GM21360 (cell line): ENCODE measurements at regions not wholly inside any gene's neighbourhood (a gene's known extent, or its start where the extent isn't known, plus 50 kb on each side); places are given as distances from the start of the nearest gene placed in this dataset.

Experiments
- ATAC-seq: cut with Tn5 transposase; IDR thresholded peaks from one replicate; pipeline ENCODE4 v1.9.1; 2021; ENCODE audit warnings: mild to moderate bottlenecking, moderate library complexity; ENCODE audit not compliant: unreplicated experiment

DNA sequence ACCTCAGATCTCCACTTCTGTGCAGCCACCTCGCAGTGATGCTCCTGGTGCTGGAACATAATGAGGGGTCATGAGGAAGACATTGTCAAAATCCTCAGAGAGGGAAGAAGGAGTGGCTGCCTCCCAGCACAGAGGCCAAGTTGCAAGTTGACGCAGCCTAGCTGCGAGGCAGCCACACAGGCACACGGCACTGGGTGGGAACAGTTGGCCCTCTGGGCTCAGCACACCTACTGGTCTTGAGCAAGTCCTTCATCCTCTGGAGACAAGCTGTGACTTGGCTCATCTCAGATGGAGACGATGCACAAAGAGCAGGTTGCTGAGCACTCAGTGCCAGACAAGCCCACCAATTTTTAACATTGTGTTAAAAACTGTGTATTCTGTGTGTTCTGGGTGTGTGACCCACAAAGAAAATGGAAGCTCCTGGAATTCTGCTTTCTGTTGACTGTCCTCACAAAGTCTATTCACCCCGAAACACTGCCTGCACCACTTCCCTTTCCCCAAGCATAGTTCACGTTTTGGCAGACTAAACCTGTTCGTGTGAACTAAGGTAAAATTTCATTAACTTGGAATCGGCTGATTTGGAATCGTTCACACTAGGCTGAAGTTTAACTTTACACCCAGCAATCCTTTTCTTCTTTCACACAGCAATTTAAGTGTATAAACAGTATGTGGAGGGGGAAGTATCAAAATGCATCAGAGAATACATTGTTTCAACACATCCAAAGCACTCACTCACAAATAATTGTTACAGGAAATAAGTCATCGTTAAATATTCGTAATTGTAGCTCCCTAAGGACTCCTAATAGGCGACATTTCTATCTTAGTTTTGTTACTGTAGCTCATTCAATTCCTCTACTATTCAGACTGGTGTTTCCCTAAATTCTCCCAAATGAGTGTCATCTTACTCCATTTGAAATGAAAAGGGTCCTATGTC is 266.6 kb upstream of the ID2 start:
- no peak for ATAC-seq

DNA sequence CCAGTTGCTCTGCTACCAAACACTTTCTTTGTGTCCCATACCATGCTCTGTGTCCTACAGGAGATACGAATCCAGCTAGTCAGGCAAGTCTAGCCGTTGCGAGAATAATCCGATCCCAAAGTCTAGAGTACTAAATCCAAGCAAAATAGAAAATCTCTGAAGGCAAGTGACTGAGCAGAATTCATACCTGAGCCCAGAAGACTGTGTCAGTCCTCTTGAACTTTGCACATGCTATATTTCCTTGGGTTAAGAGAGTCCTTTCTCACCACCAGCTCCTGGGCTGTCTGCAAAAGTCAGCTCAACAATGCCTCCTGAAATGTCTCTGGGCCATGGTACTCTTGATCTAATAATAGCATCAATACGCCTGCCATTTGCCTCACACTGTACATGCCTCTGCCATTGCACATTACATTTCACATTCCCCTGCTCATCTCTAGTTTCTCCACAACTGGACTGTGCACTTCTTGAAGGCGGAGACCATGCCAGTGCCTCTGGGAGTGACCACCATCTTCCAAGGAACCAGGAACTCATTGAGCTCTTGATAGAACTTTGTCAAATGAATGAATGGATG is 265.8 kb upstream of the ID2 start:
- no peak for ATAC-seq

DNA sequence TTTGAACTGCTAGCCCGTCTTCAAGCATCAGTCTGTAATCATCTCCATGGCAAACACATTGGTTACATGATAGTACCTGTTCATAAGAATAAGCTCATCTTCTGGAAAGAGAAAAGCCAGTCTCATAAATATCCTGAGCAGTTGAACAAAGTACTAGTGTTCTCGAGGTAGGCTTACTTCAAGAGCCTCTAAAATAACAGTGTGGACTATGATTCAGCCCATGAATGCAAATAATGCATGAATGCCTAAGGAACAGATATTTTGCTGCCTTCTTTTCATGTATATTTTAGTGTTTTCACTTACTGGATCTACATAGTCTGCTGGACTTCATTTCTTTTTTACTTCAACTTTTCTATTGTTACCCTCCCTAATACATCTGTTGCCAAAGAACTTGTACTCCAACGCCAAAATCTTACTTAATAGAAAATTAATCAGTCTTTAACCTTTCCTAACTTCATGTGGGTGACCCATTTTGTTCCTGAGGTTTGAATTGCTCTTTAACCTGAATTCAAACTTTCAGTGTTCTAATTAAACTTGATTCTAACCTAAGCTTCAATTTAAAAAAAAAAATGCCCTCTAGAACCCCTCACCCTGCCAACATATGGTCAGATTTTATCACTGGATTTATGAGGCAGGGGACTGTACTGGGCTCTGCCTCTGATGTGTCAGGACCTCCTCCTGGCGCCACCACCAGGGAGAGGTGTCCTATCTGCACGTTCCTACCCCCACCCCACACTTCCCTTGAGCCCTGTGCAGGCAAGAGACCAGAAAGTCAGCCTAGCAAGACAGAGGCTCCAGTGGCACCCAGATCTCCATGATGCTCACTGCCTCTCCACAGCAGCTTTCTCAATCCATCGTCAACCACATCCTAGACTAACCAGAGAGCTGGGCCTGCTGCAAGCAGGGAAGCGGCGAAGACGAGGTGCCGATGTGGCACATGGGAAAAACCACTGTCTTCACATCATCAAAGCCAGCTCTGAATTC is 264.7 kb upstream of the ID2 start:
- no peak for ATAC-seq

DNA sequence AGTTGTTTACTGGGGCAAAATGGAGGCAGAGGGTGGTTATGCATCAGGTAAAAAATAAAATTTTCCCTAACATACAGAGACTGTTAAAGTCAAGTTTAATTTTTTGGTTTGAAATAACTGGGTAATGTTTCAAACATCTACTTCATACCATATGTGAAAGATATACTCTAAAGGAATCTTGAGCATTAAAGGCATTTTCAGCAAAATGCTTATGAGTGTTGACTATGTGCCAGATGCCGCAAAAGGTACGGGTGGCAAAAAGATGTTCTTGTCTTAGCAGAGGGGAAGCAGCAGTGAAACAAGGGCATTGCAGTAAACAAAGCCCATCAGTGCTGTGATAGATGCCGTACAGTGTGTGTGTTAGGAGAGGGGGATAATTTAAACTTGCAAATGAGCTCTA is 263.1 kb upstream of the ID2 start:
- no peak for ATAC-seq

DNA sequence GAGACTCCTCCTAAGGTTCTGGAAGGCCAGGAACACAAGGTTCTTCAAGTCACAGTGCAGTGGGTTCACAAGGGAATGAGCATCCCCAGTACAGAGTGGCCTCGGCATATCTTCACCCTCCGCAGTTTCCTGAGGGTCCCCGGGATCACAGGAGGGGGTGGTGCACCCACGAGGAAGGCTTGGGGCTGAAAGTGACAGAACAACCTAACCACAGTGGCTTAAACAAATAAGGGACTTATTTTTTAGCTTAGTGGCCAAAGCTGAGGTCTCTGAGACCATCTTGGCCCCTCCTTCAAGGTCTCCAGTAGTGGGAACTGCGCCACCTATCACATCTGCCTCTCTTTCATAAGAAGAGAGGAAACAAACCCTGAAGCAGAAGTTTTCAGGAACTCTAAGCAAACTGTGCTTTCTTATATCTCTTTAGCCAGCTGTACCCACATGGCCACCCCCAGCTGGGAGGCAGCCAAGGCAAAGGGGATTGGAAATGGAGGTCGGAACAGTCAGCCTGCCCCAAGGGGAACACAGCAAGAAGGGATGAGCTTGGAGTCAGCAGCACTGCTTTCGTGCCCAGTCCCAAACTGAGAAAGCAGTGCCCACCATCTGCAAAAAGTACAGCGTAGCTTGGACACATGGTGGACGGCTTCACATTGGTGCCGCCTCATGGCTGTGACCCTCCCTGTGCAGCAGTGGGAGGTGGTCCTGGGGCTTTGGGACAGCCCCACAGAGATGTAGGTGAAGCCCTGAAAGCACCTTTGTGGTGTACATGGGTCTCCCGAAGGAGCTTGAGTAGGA is 260.0 kb upstream of the ID2 start:
- no peak for ATAC-seq

DNA sequence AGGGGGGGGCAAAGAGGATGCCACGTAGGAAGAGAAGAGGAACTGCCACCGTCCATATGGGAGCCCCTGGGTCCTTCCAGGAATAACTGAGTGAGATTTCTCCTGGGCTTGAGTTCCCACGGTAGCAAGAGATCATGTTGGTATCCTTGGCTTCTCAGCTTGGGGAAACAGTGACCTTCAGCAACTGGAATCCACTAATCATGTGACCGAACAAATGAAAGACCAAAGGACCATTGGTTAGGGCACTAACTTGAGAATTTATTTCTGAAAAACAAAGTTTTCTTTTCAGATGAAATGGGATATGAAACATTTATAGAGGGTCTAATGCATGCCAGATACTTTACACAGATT is 259.4 kb upstream of the ID2 start:
- ATAC-seq: no peak

DNA sequence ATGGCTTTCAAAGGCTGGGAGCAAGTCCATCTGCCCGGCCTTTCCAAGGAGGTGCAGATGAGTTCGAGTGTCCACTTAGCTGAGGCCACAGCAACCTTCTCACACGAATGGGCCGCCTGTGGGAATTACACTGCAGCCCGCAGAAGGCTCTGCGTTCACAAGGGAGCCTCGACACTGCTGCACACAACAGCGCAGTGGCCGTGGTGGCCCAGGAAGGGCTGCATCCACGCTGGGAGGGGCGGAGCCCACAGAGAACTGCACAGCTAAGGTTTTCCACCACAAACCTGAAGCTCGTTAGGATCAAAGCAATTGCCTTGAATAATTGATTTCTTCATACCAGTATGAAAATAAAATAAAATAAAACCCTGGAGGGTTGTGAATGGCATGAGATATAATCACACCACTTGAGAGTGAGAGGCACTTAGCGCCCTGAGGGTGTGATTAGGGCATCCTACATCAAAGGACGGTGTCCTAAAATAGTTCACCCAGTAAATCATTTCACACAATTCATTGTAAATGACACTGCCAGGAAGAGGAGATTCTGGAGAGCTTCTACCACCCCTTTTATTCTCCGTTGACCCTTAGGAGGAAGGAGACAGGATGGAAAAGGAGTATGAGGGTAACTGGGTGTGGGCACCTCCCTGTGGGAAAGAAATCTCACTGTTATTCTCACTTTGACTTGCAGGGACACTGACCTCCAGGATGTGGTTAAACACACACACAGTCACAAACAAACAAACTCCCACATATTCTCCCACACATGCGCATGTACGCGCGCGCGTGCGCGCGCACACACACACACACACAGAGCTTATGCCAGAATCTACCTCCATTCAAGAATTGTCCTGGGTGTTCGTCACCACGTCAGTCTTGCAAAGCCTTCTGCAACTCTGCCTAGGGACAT is 256.6 kb upstream of the ID2 start:
- ATAC-seq: no peak

DNA sequence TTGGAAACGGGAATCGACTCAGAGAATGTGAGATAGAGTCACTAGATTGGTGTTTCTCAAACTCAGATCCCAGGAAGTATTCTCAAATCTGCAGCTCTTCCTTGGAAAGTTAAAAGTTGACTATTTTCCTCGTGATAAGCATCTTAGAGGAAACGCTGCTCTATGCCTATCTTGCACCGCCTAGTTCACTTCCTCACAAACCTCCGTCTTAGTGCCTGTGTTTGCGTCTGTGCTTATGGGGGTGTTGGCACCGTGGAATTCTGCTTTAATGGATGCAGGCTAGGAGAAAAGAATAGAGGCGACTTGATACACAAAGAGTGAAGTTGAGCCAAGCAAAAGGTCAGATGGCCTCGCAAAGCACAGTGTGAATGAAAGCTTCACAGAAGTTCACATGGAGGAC is 255.3 kb upstream of the ID2 start:
- ATAC-seq: no peak

DNA sequence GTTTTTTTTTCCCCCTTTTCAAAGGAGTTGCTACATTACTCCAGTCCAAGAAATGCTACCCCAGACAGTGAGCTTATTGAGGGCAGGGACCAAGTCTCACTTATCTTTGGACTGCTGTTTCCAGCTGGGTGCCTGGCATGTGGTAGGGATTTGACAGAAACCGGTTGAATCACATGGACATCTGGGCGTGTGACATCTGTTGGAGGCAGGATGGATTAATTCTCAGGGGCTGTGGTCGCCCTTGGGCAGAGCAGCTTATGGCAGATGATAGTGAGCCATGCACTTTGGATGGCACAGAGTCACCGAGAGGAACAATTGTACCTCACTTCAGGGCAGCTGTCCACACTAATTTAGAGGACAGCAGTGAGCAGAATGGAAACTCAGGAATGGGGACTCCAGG is 254.6 kb upstream of the ID2 start:
- no peak for ATAC-seq

DNA sequence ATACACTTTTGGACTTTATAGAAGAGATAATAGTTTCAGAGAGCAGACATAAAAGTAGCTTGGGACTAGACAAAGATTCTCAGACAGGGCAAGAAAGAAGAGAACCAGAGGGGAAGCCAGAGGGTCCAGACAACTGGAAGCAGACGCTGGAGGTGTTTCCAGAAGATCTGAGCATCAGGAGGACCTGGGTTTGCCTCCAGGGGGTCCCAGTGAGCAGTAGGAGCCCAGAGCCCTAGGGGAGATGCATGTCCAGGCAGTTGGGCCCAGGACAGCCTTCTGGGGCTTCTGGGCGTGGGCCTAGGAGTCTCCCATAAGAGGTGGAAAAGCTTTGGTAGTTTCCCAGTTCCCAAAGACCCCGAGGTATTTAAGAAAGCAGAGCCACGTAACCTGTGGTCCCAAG is 251.2 kb upstream of the ID2 start:
- no peak for ATAC-seq

DNA sequence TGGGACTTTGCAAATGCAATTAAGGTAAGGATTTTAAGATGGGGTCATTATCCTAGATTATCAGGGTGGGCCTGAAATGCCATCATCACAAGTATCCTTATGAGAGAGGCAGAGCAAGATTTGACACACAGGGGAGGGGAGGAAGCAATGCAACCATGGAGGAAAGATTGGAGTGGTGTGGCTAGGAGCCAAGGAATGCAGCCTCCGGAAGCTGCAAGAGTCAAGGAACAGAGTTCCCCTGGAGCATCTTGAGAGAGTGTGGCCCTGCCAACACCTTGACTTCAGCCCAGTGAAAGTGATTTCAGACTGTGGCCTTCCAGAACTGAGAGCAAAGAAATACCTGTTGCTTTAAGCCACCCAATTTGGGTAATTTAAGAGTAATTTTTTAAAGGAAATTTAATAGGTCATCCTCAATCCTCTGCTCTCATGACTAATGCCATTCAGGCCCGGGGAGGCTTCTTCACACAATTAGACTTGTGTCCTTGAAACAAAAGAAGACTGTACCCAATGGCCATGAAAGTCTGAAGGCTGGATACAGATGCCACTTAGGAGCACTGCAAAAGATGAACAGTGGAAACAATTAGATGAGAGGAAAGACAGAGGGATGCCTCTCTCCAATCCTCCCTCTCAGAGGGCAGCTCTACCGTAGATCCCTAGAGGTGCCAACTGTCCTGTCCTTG is 250.3 kb upstream of the ID2 start:
- ATAC-seq: no peak

DNA sequence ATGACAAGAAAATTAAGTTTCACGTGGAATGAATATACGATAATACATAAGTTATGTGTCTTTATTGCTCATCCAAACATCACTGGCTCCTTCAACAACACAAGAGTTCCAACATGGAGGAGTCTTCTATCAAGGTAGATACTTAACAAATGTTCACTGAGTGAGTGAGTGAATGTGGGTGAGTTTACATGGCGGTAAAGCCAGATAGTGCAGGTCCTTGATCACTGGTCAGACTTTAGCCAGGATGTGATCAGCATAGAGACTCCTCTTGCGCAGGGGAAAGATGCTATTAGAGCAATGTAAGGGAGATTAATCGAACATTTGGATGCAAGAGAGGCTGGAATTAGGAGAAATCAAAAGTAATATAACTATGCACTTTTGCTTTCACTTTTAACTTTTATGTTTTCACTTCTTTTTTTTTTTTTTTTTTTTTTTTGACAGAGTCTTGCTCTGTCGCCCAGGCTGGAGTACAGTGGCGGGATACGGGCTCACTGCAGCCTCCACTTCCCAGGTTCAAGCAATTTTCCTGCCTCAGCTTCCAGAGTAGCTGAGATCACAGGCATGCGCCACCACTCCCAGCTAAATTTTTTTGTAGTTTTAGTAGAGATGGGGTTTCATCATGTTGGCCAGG is 249.0 kb upstream of the ID2 start:
- ATAC-seq: no peak

DNA sequence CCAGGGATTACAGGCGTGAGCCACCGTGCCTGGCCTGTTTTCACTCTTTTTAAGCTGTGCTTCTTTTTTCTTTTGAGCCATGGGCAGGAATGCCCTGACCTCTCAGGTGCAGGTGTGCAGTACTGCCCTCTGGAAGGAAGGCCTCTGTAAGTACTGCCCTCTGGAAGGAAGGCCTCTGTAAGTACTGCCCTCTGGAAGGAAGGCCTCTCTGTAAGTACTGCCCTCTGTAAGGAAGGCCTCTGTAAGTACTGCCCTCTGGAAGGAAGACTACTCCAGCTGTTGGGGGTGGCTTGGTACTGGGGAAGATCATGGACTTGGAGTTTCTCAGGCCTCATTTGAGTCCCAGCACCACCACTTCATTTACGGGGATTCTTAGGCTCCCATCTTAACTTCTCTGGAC is 248.5 kb upstream of the ID2 start:
- no peak for ATAC-seq

DNA sequence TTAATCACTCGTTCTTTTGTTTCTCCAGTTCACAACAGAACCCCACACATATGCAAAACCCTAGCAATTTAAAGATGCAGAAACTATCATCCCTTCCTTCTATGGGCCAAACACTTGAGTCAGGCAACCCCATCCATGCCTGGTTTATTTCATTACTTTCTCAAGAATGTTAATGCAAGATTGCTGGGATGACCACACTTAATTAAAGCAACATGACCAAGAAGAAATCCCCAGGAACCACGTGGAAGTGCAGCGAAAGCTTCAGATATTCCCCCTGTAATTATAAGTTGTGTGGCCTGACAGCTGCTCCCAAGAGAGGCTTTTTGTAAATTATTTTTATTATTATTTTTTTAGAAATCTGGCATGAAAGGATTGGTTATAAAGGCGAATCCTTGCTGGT is 246.2 kb upstream of the ID2 start:
- no peak for ATAC-seq

DNA sequence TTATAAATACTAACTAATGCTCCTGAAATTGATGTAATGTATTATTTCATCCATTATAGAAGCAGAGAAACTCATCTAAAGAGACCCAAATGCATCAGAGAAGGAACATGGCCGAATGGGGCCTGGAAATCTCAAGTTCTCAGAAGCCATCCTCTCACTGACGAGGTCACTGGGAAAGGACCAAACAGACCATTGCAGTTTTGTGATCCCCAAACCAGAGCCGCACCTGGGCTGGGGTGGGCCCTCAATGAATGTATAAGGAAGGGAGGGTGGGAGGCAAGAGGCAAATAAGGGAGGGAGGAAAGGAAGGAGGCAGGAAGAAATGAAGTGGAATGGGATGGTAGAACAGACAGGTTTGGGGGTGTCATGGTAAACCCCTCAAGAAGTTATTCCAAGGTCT is 245.3 kb upstream of the ID2 start:
- no peak for ATAC-seq

DNA sequence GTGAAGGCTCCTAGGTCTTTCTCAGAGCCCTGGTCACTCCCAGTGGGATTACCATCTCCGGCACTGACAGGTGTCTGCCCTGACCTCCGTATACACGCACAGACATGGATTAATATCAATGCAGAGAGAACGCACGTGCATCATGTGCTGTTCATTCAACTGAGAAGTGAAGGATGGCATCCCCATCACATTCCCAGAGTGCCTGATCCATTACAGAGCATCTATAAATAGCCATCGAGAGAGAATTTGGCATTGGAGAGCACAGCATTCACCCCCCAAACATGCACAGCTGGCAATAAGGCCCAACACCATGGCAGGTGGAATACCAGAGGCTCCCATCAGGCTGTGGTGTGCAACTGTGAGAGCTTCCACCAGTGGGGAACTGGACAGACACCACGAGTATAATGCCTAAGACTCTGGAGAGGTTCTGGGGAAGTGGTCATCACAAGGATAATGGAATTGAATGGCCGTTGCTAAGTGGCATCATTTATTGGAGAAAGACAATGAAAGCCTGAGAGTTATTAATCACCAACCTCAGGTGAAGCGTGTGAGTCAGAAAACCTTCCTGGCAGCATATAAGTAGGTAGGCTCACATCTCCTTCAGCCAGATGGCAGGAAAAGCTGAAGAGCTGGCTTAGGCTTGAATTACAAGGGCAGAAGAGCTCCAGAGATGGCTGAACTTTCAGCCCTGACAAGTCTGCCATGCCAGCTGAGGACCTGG is 244.5 kb upstream of the ID2 start:
- no peak for ATAC-seq

DNA sequence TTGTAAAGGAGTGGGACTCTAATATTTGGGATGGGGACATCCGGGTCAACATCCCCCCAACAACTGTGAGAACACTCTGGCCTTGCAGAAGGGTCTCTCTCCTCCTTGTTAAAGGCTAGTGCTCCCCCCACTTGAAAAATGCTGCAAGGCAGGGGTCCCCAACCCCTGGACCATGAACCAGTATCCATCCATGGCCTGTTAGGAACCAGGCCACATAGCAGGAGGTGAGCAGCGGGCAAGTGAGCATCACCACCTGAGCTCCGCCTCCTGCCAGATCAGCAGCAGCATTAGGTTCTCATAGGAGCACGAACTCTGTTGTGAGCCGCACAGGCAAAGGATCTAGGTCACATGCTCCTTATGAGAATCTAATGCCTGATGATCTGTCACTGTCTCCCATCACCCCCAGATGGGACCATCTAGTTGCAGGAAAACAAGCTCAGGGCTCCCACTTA is 243.9 kb upstream of the ID2 start:
- ATAC-seq: no peak

DNA sequence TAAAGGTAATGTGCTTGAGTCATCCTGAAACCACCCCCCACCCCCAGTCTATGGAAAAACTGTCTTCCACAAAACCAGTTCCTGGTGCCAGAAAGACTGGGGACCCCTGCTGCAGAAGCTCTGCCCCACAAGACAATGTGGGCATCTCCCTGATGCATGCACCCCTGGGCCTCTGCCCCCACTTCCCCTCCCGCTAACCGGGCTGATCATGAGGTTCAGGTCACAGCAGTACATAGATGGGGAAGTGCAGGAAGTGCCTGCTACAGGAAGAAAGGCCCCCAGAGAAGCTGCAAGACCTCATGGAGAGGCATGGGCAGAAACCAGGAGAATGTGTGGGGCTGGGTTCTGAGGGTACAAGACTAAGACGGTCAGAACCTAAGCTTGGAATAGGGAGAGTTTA is 243.4 kb upstream of the ID2 start:
- no peak for ATAC-seq
